Stomach (tissue), 4 donors: ENCODE measurements at regions not wholly inside any gene's neighbourhood (a gene's known extent, or its start where the extent isn't known, plus 50 kb on each side); places are given as distances from the start of the nearest gene placed in this dataset.

Source experiments
- EP300 ChIP-seq: sonication (generic); formaldehyde crosslinking; IDR thresholded peaks from one replicate; pipeline ENCODE4 v1.6.1; 2017; ENCODE audit warnings: antibody characterized with exemption
- POLR2A ChIP-seq, 4 donors: fragments of 450-650 bp; IDR thresholded peaks; one replicate each; pipeline ENCODE4 v1.6.1; 2016; ENCODE audit warnings: antibody characterized with exemption in 4 of 4, control low read depth in 2 of 4, mild to moderate bottlenecking in 1 of 4, moderate library complexity in 1 of 4
- POLR2AphosphoS5 ChIP-seq, 3 donors: sonication (generic); formaldehyde crosslinking; IDR thresholded peaks; one replicate each; pipeline ENCODE4 v1.6.1; 2016; ENCODE audit warnings: antibody characterized with exemption in 3 of 3
- TF ChIP-seq, protein P1 (sequence below), 7 experiments: fragments of 450-650 bp in 4 of 7; fragments of 200-600 bp in 3 of 7; sonication (generic) in 3 of 7; IDR thresholded peaks; one replicate each; pipeline ENCODE4 v1.5.1; 2016 to 2019; ENCODE audit warnings: antibody characterized with exemption in 7 of 7, control low read depth in 2 of 7, mild to moderate bottlenecking in 1 of 7

DNA sequence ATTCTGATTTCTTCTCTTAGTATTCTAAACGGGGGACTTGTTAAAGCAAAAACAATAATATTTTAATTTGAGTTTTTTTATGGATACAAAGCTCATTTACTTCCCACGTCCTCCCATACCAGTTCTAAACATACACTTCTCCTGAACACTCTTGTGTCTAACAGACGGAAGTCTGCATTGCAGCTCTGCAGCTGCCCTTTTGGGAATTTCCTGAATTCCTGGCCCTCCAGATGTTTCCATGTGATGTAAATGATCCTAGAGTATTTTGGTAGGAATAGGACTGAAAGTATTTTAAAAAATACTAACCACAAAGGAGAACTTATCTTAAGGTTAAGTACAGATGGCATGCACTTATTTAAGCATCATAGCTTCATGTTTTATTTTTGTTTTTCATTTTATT lies 886.7 kb downstream of the TBC1D32 start:
- TF ChIP-seq, protein P1, sequence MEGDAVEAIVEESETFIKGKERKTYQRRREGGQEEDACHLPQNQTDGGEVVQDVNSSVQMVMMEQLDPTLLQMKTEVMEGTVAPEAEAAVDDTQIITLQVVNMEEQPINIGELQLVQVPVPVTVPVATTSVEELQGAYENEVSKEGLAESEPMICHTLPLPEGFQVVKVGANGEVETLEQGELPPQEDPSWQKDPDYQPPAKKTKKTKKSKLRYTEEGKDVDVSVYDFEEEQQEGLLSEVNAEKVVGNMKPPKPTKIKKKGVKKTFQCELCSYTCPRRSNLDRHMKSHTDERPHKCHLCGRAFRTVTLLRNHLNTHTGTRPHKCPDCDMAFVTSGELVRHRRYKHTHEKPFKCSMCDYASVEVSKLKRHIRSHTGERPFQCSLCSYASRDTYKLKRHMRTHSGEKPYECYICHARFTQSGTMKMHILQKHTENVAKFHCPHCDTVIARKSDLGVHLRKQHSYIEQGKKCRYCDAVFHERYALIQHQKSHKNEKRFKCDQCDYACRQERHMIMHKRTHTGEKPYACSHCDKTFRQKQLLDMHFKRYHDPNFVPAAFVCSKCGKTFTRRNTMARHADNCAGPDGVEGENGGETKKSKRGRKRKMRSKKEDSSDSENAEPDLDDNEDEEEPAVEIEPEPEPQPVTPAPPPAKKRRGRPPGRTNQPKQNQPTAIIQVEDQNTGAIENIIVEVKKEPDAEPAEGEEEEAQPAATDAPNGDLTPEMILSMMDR (IDR thresholded peaks at IDR 0.05): no peak
- TF ChIP-seq EP300: no peak
- TF ChIP-seq POLR2A (IDR thresholded peaks at IDR 0.05): no peak
- no peak for TF ChIP-seq POLR2AphosphoS5 (IDR thresholded peaks at IDR 0.05)
